Tongue (tissue), 1 donor: ENCODE measurements at regions not wholly inside any gene's neighbourhood (a gene's known extent, or its start where the extent isn't known, plus 50 kb on each side); places are given as distances from the start of the nearest gene placed in this dataset.

Experiments
- DNase-seq: peaks from one replicate; pipeline ENCODE4 v3.0.0-alpha.2; 2015

- no peak for DNase-seq
Observed at GRCh38 chr2:20540587-20541293, 93.9 kb downstream of the RHOB start.

GRCh38 chr2:20541294-20541640 is 94.4 kb downstream of the RHOB start:
- no peak for DNase-seq

- DNase-seq = no peak
Observed at GRCh38 chr2:20541651-20542050, 94.8 kb downstream of the RHOB start.

DNA sequence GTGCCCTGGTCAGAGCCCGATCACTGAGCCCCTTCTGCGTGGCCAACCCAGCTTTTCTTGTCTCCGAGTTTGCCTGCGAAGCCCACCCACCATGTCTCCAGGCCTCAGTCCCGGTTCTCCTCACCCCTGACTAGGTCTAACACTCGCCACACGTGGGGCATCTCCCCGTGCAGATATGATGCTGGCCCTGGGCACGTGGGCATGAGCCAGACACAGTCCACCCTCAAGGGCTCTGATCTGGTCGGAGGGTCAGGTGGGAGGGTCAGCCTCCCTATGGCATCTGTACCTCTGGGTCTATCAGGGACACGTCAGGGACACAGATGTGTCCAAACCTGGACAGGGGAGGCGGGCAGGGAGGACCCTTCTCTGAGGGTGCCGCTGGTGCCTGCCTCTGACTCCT is 95.4 kb downstream of the RHOB start:
- DNase-seq = no peak

GRCh38 chr2:20542746-20543468 is 96.0 kb downstream of the RHOB start:
- DNase-seq = peak; percentile 71

GRCh38 chr2:20543469-20544152 is 96.7 kb downstream of the RHOB start:
- DNase-seq = peak; percentile 93

DNA sequence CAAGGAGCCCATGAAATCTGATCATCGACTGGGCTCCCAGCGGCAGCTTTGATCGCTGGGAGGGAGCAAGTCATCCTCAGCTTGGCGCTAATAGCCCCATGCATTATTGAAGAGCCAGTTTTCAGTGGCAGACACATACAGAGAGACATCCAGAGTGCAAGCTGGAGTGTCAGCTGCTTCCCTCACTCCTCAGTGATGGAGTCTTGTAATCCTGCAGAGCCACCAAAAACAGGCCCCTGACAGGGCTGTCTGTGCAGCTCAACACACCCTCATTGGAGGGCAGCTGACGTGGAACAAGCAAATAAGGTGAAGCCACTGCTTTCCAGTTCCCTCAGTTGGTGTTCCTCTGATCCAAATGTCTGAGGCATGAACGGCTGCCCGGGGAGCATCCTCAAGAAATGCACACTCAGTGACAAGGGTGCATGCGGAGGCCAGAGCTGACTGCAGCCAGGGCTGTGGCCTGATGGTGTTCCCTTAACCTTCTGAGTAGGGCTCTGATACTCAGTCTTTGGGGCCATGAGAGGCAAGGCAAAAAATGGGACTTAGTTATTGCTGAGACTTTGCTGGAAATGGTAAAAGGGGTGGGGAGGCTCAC is 97.4 kb downstream of the RHOB start:
- DNase-seq = peak; percentile 93

GRCh38 chr2:20549144-20549543 is 101.8 kb downstream of the HS1BP3 start:
- no peak for DNase-seq

DNA sequence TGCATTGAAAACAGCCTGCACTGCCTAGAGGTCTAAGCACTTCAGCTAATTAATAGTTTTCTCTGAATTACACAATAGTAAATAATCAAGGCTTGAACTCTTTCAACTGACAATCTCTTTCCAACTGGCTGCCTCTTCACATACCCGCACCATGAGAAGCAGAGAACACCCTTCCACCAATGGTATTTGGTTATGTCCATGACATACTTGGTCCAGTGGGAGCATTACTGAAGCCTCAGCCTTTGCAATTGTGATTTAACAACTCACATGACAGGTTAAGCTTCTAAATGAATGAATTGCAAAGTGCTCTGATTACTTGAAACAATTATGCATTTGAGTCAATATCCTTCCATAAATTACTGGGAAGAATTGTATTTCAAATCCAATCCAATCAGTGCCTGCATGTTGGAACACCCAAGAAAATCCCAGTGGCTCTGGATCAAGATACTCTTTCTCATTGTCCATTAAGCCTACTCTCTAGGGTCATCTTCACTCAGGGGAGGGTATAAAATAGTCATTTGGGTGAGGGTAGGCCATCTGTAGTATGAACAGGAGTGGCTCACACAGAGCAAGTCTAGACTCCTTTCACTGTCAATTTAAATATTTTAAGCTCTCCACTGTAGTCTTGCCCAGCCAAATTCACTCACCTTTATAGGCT is 101.1 kb downstream of the HS1BP3 start:
- DNase-seq = no peak

DNA sequence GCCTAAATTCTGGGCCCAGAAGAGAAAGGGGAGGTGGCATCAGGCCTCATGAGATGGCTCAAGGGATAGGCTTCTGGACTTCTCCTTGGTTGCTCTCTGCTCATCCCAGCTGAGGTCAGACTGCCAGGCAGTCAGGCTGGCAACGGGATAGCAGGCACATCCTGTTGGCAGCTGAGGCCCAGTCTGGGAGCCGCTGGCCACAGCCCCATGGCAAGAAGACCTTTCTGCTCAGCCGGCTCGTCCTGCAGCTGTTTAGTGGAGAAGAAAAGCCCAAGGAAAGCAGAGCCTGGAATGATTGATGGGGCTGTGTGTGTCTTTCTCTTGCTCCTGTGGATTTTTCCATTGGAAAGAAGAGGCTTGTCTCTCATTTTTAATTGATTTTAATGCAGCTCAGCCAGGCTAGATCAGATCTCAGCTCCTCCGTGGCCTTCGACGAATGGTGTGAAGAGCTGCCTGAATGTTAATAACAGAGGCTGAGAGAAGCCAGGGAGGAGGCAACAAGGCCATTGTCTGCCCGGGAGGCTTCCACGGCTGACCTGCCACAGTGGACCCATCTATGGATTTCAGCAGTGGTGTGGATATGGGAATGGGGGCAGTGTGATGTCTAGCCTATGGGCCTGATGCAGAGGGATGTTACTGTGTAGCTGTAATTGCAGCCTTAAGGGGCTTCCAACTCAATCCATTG is 99.5 kb downstream of the HS1BP3 start:
- peak; percentile 96 for DNase-seq

GRCh38 chr2:20551945-20552328 is 99.0 kb downstream of the HS1BP3 start:
- no peak for DNase-seq

- no peak for DNase-seq
Observed at GRCh38 chr2:20552847-20553246, 98.1 kb downstream of the HS1BP3 start.

GRCh38 chr2:20553580-20553979 is 97.3 kb downstream of the HS1BP3 start:
- DNase-seq = no peak

DNA sequence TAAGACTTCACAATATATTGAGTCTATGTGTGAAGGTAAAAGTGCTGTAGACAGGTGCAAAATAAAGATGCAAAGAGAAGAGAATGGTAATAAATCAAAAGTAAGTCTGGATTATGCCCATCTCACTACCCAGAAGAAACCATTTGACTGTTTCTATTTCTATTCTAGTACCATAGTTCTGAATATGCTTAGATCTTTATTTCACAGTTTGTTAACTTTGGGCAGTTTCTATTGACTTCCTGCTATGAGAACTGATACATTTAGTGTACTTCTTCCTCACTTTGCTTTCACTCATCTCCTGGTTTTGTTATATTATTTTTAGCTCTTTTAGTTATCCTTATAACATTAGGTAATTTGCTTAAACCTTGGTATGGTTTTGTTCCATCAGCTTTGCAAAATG is 94.9 kb downstream of the HS1BP3 start:
- DNase-seq = no peak

DNA sequence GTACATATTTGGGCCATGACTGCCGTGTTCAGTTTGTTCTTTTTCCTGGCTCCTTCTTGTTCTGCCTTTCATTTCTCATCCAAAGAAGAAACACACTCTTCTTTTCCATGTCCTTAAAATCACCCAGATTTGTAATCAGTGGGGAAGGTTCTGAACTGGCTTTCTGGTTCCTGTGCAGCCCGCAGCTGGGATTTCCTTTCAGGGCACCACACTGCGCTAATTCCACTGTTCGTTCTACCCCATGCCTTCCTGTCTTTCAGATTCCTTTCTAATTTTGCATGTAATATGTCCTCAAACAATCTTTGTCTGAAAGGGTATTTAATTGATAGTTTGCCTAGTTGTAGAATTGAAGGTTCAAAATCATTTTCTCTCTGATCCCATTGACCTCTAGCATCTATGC is 94.1 kb downstream of the HS1BP3 start:
- no peak for DNase-seq

GRCh38 chr2:20557226-20557625 is 93.7 kb downstream of the HS1BP3 start:
- no peak for DNase-seq

- no peak for DNase-seq
Observed at GRCh38 chr2:20557635-20558034, 93.3 kb downstream of the HS1BP3 start.

- DNase-seq = no peak
Observed at GRCh38 chr2:20558391-20559150, 92.3 kb downstream of the HS1BP3 start.

DNA sequence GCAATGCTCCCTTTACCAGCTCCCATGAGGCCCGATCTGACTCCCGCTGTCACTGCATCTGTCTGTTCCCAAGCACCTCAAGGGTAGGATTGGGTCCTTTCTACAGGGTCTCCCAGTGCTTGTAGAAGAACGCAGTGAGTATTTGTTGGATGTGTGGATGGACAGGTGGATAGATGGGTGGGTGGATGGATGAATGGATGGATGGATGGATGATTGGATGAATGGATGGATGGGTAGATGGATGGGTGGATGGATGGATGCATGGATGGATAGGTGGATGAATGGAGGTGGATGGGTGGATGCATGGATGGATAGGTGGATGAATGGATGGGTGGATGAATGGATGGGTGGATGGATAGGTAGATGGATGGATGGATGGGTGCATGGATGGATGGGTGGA is 91.6 kb downstream of the HS1BP3 start:
- DNase-seq = no peak

DNA sequence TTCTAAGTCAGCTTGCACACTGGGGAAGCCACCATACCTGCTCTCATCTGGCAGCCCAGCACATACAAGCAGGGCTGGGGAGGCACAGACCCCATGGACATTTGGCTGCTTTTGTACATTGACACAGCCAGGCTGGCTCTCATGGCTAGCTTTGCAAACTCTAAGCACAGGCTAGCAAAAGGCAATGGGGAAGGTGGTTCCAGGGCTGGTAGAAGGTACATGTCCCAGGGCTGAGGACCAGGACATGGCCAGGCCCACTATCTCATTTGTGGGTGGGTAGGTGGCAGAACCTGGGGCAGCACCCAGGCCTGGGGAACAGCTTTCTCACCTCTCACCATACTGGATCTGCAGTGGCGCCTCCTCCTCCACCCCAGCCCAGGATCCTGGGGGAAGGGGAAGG is 90.9 kb downstream of the HS1BP3 start:
- DNase-seq = no peak
